NT2/D1 (cell line): ENCODE measurements at regions not wholly inside any gene's neighbourhood (a gene's known extent, or its start where the extent isn't known, plus 50 kb on each side); places are given as distances from the start of the nearest gene placed in this dataset.

Source experiments
- SUZ12 ChIP-seq: IDR thresholded peaks from 2 replicates; pipeline ENCODE4 v1.6.1; 2011; ENCODE audit not compliant: insufficient read length, insufficient read depth; ENCODE audit errors: extremely low read depth
- YY1 ChIP-seq: IDR thresholded peaks from 2 replicates; pipeline ENCODE4 v1.6.1; 2011; ENCODE audit not compliant: insufficient read length, insufficient read depth
- ZNF274 ChIP-seq: IDR thresholded peaks from 2 replicates; pipeline ENCODE4 v1.6.1; 2011; ENCODE audit warnings: mild to moderate bottlenecking, low read depth, low read length

- TF ChIP-seq ZNF274: no peak
- no peak for TF ChIP-seq SUZ12
- TF ChIP-seq YY1: no peak
Measured at GRCh38 chr22:26883393-26883792, 226.0 kb downstream of the MIAT start.
